ENCODE measurements at regions not wholly inside any gene's neighbourhood (a gene's known extent, or its start where the extent isn't known, plus 50 kb on each side); places are given as distances from the start of the nearest gene placed in this dataset.
A peak's percentile ranks its signal among the peaks of the same experiment; 100 is the strongest.

- Mint-ChIP-seq H3K36me3 (no peaks in the 10 kb centered on the region), H3K27me3 (no peaks in the 10 kb centered on the region), H3K4me3 (no peak overlapping the region), H3K27ac (no peak overlapping the region), H3K9me3 (peaks cover 8 to 14% of the 10 kb centered on the region in 2 donors), H3K4me1 (no peaks in the 10 kb centered on the region)
- DNase-seq (no peak), ATAC-seq (replicated peaks) (no peak)
Observed at GRCh38 chr1:186749820-186750219, 69.6 kb upstream of the PTGS2 start.

GRCh38 chr1:186747661-186748060 is 67.4 kb upstream of the PTGS2 start:
- Mint-ChIP-seq H3K9me3 (peaks cover 8 to 14% of the 10 kb centered on the region in 2 donors), H3K36me3 (no peaks in the 10 kb centered on the region), H3K4me3 (no peak overlapping the region), H3K27me3 (no peaks in the 10 kb centered on the region), H3K4me1 (no peaks in the 10 kb centered on the region), H3K27ac (no peak overlapping the region)
- DNase-seq (no peak), ATAC-seq (replicated peaks) (no peak)

- no peaks in the 10 kb centered on the region for H3K27me3 Mint-ChIP-seq
- DNase-seq: no peak
- H3K36me3 Mint-ChIP-seq: no peaks in the 10 kb centered on the region
- peaks cover 6 to 14% of the 10 kb centered on the region in 2 donors for H3K9me3 Mint-ChIP-seq
- ATAC-seq (replicated peaks): no peak
- H3K4me3 Mint-ChIP-seq: no peak overlapping the region
- H3K27ac Mint-ChIP-seq: no peak overlapping the region
- no peaks in the 10 kb centered on the region for H3K4me1 Mint-ChIP-seq
Observed at GRCh38 chr1:186745531-186746146, 65.4 kb upstream of the PTGS2 start.

GRCh38 chr1:186741640-186742039 is 61.4 kb upstream of the PTGS2 start:
- Mint-ChIP-seq H3K4me3 (no peak overlapping the region), H3K9me3 (peaks cover 1 to 2% of the 10 kb centered on the region in 2 donors), H3K4me1 (peaks cover 2 to 9% of the 10 kb centered on the region in 2 donors), H3K36me3 (no peaks in the 10 kb centered on the region), H3K27ac (no peak overlapping the region), H3K27me3 (no peaks in the 10 kb centered on the region)
- DNase-seq (no peak), ATAC-seq (replicated peaks) (no peak)

- ATAC-seq (replicated peaks) (peak; percentile 52 to 60), DNase-seq (no peak)
- H3K36me3 Mint-ChIP-seq: no peaks in the 10 kb centered on the region
- H3K27ac Mint-ChIP-seq: no peak overlapping the region
- no peak overlapping the region for H3K4me3 Mint-ChIP-seq
- H3K9me3 Mint-ChIP-seq: peaks cover 0 to 1% of the 10 kb centered on the region in 2 donors
- peaks cover 2 to 9% of the 10 kb centered on the region in 2 donors for H3K4me1 Mint-ChIP-seq
- no peaks in the 10 kb centered on the region for H3K27me3 Mint-ChIP-seq
Observed at GRCh38 chr1:186740324-186740723, 60.1 kb upstream of the PTGS2 start.

- Mint-ChIP-seq H3K4me1 (peaks cover 2 to 9% of the 10 kb centered on the region in 2 donors), H3K9me3 (peaks cover 0 to 1% of the 10 kb centered on the region in 2 donors), H3K27ac (no peak overlapping the region), H3K36me3 (no peaks in the 10 kb centered on the region), H3K4me3 (no peak overlapping the region), H3K27me3 (no peaks in the 10 kb centered on the region)
- DNase-seq: no peak
- ATAC-seq (replicated peaks): peak in 1 of 2 donors; percentile 5
Observed at GRCh38 chr1:186739515-186739914, 59.3 kb upstream of the PTGS2 start.

GRCh38 chr1:186738926-186739325 is 58.7 kb upstream of the PTGS2 start:
- peak; percentile 95 to 96 for ATAC-seq (replicated peaks)
- H3K27me3 Mint-ChIP-seq: no peaks in the 10 kb centered on the region
- no peak overlapping the region for H3K27ac Mint-ChIP-seq
- H3K36me3 Mint-ChIP-seq: no peaks in the 10 kb centered on the region
- peak; percentile 13 for DNase-seq
- peaks cover 0 to 1% of the 10 kb centered on the region in 2 donors for H3K9me3 Mint-ChIP-seq
- peak overlapping the region in 1 of 2 donors; percentile 5 for H3K4me3 Mint-ChIP-seq
- peaks cover 2 to 9% of the 10 kb centered on the region in 2 donors for H3K4me1 Mint-ChIP-seq

GRCh38 chr1:186736971-186737685 is 56.9 kb upstream of the PTGS2 start:
- DNase-seq (no peak), ATAC-seq (replicated peaks) (no peak)
- Mint-ChIP-seq H3K36me3 (no peaks in the 10 kb centered on the region), H3K4me3 (no peak overlapping the region), H3K27ac (no peak overlapping the region), H3K9me3 (peaks cover 0 to 1% of the 10 kb centered on the region in 2 donors), H3K4me1 (peaks cover 2 to 9% of the 10 kb centered on the region in 2 donors), H3K27me3 (no peaks in the 10 kb centered on the region)

- no peak for DNase-seq
- Mint-ChIP-seq H3K9me3 (peaks cover 0 to 1% of the 10 kb centered on the region in 2 donors), H3K27ac (no peak overlapping the region), H3K36me3 (no peaks in the 10 kb centered on the region), H3K27me3 (no peaks in the 10 kb centered on the region), H3K4me1 (peaks cover 2 to 17% of the 10 kb centered on the region in 2 donors), H3K4me3 (no peak overlapping the region)
- ATAC-seq (replicated peaks): no peak
Observed at GRCh38 chr1:186735463-186735862, 55.2 kb upstream of the PTGS2 start.

- peak in 1 of 2 donors; percentile 60 for ATAC-seq (replicated peaks)
Observed at GRCh38 chr1:186730951-186731729, 50.9 kb upstream of the PTGS2 start.

More at GRCh38 chr1:186730951-186731729, 50.9 kb upstream of the PTGS2 start:
- H3K4me1 Mint-ChIP-seq: peaks cover 0 to 8% of the 10 kb centered on the region in 2 donors
- no peak for DNase-seq
- H3K9me3 Mint-ChIP-seq: peaks cover 7 to 13% of the 10 kb centered on the region in 2 donors
- peaks cover 0 to 2% of the 10 kb centered on the region in 2 donors for H3K36me3 Mint-ChIP-seq
- no peak overlapping the region for H3K27ac Mint-ChIP-seq
- H3K27me3 Mint-ChIP-seq: peaks cover 5 to 14% of the 10 kb centered on the region in 2 donors
- H3K4me3 Mint-ChIP-seq: no peak overlapping the region
